ENCODE measurements at regions not wholly inside any gene's neighbourhood (a gene's known extent, or its start where the extent isn't known, plus 50 kb on each side); places are given as distances from the start of the nearest gene placed in this dataset.

DNA sequence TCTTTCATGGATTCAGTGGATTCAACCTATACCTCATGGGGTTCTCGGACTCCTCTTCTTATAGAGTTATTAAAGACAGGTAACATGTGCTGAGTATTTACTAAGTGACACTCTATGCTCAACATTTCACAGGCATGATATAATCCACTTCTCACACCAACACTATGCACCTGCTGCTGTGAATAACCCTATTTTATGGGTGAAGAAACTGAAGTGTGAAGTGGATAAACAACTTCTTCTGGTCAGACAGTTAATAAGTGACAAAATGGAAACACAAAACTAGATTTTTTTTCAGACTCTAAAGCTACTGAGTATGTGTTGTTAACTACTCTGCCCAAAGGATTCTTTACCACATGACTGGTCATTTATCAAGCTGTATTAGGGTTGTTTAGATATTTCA, 403.5 kb downstream of the DIPK2A start:
- no peak for DNase-seq (ENCODE audit: low read depth in 2 of 2)

DNA sequence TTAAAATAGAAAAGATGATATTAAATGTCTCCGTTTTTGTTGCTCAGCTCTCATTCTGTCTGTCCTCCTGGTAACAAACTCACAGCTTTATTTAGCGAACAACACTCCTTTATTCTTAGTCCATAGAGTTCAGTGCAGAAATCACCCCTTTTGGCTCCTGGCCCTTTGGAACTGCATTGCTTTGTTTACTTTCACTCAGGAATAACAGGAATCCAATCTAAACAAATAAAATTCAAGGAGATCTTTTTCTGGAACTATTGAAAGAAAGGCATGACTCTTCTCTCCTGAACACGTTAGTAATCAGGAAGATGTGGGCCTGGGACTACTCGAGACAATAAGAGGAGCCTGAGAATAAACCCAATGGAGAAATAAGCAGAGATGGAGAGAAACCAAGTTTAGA, 409.2 kb downstream of the DIPK2A start:
- no peak for DNase-seq (ENCODE audit: low read depth in 2 of 2)

DNA sequence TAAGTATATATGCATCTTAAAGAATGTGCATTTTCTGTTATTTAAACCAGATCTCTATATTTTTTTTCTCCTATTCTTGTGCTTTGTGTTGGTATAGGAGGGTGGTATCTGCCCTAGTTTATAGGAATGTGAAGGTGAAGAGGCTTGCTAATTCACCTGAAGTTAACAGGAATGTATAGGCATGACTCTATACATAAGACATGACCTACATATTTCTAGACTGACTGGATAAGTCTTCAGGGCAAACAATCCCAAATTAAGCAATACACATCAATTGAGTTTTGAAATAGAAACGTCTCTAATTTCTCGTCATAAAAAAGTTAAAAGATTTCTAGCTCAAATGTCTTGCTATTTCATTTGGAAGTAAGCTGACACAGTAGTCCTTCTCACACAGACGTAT, 410.0 kb downstream of the DIPK2A start:
- no peak for DNase-seq (ENCODE audit: low read depth in 2 of 2)

DNA sequence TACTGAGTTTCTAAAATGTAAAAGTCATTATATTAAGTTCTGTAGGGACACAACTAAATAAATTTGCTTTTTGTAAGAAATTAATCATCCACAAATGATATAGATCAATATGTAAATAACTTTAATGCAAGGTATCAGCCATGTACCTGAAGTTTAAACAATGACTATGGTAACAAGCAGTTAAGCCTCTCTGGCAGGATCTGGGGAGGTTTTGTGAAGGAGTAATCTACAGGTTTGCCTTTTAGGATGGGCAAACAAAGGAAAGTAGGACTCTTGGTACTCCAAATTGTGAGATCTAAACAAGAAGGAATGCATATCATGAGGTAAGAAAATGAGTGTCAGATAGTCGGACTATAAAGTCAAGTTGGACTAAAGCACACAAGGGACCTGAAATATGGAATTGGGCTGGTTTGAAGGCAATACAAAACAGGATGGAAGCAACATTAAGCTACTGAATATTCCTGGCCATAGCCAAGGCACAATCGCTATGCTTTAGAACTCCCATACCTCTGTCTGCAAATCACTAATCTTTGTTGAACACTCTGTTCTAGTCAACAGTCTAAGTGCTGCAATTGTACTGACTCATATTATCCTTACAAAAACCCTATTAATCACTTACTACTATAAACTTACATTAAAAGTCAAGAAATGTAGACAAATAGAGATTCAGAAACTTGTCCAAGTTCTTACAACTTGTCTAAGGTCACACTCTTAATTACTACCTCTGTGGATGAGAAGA, 412.8 kb downstream of the DIPK2A start:
- DNase-seq (ENCODE audit: low read depth in 2 of 2): no peak

DNA sequence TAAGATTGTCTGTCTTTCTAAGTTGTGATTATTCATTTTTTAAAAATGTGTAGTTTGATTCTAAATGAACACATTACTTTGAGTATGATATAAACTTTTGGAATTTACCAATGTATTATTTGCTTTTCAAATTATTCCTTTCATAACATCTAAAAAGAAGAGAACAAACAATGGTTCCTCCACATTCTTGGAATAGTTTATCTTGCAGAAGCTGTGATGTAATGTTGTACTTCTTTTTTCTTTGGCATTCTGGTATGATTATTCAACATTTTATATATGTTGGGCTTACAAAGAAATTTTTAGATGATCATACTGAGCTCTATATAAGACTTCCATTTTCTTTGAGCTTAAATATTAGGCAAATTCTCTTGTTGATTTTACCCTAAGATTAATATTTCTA, 419.2 kb downstream of the DIPK2A start:
- no peak for DNase-seq (ENCODE audit: low read depth in 2 of 2)

DNA sequence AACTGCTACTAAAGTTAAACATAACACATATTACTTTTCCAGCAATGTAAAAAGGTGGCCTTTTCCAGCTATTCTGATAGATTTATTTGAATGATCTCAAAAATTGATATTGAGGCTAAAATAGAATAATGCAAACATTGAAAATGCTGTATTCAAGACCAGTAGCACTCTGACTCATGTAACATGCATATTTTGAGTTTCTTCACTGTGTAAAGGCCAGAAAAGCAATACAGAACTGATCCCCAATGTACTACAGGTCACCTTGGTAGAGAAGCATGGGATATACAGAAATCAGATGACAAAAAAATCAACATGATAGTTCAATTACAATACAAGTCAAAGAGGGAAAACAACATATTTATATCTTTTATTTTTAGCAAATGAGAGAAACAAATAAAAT, 419.6 kb downstream of the DIPK2A start:
- DNase-seq (ENCODE audit: low read depth in 2 of 2): no peak

DNA sequence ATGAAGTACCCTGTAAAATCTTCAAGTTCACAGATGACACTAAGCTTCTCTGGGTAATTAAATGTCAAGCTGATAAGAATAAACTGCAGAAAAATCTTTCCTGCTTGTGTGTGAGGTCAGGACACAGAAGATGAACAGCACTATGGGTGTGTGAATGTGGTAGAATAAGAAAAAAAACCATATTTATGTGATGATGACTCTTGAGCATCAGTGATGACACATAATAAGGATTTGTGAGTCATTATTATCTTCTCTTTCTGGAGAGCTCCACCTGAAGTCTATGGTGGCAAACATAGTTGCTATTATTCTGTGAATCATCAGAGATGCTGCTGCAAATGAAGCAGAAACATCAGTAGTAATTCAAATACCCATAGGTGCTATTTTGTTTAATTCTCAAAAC, 422.4 kb downstream of the DIPK2A start:
- DNase-seq (ENCODE audit: low read depth in 2 of 2): no peak

DNA sequence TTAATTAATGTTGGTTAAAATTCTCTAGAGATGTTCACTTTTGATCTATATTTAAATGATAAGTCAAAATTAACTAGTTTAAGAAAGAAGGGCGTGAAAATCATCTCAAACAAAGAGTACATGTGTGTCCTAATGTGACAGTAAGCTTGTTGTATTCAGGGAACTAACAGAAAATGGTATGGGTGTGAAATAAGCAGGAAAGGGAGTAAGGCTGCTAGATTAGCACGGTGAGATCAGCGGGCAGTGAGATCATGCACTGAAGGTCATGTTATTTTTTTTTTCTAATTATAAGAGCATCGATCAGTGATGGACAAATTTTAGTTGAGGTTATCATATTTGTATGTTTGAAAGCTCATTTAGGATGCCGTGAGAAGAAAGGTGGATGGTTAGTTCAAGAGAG, 430.8 kb downstream of the DIPK2A start:
- no peak for DNase-seq (ENCODE audit: low read depth in 2 of 2)

DNA sequence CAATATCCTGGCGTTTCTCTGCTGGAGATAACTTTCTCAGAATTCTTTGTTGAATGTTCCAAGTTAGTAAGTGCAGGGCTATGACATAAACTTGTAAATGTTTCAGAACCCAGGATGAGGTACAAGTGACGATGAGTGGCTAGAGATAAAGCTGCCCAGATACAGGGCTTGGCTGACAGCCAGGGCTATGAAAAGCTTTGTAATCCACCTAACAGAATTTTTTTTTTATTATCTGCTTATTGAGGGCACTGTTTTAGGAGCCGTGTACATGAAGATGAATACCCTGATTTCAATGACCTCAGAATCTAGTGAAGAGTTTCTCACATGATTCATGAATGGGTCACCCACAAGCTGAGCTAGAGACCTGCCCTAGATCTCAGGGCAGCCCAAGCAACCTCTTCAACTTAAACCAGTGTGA, 431.4 kb downstream of the DIPK2A start:
- DNase-seq (ENCODE audit: low read depth in 2 of 2): no peak

DNA sequence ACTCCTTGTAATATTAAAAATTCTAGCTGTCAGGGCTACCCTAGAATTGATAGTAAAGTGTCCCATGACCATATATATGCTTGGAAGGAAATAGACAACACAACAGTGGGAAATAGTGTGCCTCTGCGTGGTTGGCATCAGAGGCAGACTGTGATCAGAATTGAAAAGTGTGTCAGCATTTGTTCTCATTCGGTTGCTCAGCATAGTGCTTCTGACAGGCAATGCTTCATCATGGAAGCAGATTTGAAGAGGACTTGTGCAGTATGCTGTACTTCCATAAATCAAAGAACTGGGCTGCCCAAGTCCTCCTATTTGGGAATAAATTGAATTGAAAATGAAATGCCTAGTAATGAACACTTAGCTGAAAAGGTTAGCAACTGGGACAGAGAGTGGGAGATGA, 435.7 kb downstream of the DIPK2A start:
- DNase-seq (ENCODE audit: low read depth in 2 of 2): no peak

DNA sequence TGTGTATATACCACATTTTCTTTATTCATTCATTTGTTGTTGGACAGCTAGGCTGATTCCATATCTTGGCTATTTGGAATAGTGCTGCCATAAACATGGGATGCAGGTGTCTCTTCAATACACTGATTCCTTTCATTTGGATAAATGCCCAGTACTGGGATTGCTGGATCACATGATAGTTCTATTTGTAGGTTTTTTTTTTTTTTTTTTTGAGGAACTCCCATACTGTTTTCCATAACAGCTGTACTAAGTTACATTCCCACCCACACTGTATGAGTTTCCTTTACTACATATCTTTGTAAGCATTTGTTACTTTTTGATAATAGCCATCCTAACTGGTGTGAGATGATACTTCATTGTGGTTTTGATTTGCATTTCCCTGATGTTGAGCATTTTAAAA, 437.7 kb downstream of the DIPK2A start:
- DNase-seq (ENCODE audit: low read depth in 2 of 2): no peak

DNA sequence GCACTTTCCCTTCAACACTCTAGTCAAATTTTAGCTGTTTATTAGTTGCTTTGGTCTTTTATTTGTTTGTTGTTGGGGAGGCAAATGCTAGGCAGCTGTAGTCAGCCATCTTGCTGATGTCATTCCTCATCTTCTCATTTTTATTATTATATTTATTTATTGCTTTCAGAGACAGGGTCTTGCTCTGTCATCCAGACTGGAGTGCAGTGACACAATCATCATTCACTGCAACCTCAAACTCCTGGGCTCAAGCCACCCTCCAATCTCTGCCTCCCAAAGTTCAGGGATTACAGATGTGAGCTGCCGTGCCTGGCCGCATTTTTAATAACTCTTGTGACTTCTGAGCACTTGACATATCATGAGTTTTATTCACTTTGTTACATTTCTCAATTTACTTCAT, 441.4 kb downstream of the DIPK2A start:
- no peak for DNase-seq (ENCODE audit: low read depth in 2 of 2)

DNA sequence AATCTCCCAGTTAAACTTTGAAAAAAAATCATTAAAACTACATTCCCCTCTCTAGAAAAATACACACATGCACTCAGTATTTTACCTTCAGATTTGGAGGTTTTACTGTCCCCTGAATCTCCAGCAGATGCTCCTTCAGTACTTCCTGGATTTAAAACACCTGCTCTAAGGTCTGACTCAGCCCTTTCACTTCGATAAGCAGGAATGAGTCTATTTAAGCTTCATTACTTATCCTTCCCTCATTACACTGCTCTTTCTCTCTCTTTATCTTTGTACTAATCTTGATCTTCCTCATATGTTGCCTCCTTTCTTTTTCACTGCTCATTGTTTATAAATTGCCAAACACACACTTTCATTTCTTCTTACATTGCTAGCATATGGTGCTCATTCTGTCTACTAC, 443.9 kb downstream of the DIPK2A start:
- no peak for DNase-seq (ENCODE audit: low read depth in 2 of 2)

DNA sequence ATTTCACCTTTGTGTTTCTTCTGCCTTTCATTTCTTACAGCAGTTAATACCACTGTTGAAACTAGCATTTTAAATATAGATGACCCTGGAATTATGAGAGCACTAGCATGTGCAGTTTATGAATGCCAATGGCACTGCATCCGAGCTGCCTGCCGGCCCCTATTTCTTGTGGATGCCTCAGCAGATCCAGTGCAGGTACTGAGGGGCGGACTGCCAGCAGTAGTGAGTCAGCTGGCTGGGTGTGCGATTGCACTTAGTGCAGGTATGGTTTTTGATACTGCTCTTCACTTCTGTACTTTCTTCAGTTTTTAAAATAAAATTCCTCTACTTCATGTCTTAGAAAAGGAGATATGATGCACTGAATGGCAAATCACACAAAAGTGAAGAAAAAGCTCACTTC, 453.0 kb downstream of the DIPK2A start:
- DNase-seq (ENCODE audit: low read depth in 2 of 2): no peak

DNA sequence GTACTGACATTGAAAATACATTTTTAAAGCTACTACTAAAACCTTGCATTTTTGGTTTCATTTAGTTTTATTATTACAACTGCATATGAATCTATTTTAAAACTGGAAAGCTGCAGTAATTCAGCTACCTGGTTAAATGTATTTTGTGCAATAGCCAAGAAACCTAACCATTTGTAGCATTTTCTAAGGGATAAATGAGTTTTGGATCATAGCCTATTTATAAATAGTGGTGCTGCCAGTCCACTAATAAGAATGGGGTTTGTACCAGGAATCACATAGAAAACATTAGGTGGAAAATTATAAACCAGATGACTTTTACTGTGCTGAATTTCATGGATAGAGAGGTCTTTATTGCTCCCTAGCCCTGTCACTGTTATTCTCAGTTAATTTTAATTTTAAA, 454.7 kb downstream of the DIPK2A start:
- DNase-seq (ENCODE audit: low read depth in 2 of 2): no peak

DNA sequence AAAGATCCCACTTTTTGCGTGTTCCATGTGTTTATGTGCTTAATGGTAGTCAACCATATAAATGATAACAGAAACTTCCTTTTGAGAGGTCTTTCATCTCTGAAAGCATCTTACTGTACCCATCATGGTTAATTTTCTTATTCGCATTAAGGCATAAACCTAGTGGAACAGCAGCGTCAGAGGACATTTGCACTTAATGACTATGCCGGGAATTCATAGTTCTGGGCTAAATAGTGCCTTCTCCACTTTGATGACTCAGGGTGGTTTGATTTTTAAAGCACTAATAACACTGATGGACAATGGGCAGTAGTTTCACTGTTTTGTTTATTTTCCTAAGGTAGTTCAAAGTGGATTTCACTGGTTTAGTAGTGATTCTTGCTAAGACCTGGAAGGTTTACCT, 455.3 kb downstream of the DIPK2A start:
- DNase-seq (ENCODE audit: low read depth in 2 of 2): no peak

DNA sequence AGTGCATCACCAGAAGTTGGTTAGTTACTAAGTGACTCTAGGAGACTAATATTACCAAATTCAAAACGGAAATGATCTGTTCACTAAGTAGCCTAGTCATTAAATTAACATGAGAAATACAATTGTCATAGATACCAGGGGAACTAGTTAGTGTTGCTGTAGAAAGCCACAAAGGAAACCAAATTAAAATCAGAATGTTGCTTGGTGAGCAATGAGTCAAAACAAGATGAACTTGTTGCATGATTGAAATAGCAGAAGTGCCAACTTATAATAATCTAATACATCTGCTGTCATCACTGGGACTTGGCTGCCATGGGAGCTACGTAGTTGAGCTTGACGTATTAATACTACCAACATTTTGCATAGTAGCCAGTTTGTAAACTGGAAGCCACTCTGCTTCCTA, 458.1 kb downstream of the DIPK2A start:
- no peak for DNase-seq (ENCODE audit: low read depth in 2 of 2)

DNA sequence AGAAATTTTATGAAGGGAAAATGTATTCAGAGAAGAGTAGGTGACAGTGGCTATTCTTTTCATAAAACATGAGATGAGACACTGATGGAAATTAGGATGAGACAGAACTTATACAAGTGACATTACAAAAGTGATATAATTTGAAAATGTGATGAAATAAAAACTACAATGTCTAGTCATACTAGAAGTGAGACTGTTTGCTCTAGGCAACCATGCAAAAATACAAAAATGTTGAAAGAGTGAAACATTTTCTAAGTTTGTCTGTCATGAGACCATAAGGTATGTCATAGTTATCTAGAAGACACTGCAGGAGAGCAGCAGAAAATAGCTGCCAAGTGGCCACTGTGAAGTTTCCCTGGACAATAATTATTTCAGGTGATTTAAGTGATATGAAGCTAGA, 459.5 kb downstream of the DIPK2A start:
- no peak for DNase-seq (ENCODE audit: low read depth in 2 of 2)

DNA sequence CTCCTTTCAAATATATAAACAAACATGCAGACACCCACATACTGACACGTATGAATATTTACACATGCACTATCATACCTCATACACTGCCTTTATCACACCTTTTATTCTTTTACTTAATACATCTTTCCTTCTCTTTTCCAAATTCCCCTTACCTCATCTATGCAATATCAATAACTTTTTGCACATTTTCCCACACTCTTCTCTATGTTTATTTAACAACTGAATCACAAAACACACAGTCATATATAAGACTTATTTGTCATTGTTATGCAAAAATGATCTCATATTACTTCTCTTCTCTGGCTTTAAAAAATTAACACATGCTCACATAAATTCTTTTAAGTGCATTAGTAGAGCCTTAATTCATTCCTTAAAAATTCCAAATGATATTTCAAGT, 461.4 kb downstream of the DIPK2A start:
- no peak for DNase-seq (ENCODE audit: low read depth in 2 of 2)

DNA sequence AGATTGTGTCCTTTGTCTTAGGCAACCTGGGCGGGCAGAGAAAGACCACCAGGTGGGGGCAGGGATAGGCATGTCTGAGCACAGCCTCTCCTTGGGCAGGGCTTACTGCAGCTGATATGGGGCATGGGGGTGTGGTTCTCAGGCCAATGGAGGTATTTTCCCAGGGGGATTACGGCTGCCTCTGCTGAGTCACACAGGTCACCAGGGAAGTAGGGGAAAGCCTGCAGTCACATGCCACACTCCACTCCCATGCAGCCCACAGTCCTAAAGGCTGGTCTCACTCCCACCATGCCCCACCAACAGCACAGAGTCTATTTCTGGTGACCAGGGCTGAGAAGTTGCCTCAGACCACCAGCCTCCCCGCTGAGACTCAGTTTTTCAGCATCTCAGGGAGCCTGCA, 466.4 kb downstream of the DIPK2A start:
- no peak for DNase-seq (ENCODE audit: low read depth in 2 of 2)

DNA sequence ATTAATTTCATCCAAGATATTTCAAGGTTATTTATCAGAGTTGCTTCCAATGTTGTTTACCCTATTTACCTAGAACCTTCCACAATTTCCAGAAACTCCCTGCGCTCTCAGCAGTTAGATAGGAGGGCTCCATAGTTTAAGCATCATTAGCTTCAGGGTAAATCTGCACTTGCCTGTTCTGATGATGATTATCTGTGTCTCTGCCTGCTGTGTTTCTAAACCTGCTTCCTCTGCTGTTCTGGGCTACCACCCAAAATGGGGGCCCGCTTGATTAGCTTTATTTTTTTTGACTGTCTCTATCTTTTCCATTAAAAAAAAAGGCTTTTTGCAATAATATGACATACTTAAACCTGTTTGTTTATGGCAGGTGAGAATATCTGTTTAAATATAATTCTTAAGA, 472.4 kb downstream of the DIPK2A start:
- DNase-seq (ENCODE audit: low read depth in 2 of 2): no peak

DNA sequence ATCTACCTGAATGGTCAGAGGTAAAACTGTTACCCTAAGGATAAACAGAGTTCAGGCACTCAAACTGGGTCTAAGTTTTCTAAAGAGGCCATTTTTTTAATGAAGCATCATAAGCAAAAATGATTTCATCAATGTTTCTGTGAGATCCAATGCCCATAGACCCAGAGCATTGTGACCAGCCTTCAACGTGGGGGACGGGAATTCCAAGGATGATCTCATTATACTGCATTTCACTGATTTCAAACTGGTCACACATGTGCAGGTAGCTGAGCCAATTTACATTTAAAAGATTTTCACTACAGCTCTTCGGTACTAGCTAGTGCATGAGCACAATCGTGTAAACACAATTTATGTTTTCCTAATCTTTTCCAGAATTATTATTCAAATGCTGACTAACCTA, 472.9 kb downstream of the DIPK2A start:
- no peak for DNase-seq (ENCODE audit: low read depth in 2 of 2)

DNA sequence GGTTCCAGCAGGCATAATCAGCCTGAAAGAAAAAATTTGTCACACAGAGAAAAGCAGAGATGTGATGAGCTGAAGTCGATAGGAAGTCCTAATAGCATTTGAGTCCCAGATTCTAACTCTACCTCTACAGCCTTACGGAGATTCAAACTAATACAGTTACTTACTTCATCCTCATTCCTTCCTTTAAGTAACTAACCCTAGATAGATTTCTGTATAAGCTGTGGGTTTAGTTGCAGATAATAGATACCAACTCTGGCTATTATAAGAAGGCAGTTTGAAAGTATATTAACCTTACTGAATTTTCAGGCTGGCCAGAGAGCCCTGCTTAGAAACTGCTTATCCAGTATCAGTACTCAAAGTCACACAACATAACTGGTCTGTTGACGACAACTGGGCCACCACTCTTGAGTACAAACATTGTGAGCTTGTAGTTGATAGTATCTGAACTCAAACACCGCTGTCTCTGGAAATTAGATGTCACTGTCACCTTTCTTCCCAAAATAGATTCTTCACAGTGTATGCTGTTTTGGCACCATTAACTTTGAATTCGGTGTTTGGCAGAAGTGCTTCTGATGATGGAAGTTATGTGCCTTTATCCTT, 484.3 kb downstream of the DIPK2A start:
- DNase-seq (ENCODE audit: low read depth in 2 of 2): no peak

DNA sequence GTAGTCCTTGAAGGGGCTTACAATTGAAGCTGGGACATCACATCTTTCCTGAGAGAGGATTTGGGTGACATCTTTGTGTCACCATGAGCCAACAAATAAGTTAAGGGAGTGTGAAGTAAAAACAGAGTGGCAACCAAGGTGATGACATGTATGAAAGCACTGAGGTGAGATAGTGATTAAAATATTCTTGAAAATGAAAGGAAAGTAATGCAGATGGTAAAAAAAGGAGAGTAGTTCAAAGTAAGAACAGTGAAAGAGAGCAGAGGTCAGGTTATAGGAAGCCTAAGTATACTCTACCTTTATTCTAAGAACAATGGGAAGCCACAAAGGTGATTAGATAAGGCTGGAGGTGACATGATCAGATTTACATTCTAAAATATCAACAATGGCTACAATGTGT, 486.1 kb downstream of the DIPK2A start:
- no peak for DNase-seq (ENCODE audit: low read depth in 2 of 2)

All from stimulated activated CD4-positive, alpha-beta T cell treated with anti-CD3 and anti-CD28 coated beads, Interleukin-4, amount 100 ng/mL, for 48 hours (primary cell).